ENCODE measurements at regions not wholly inside any gene's neighbourhood (a gene's known extent, or its start where the extent isn't known, plus 50 kb on each side); places are given as distances from the start of the nearest gene placed in this dataset.

- no peak for DNase-seq
- TF ChIP-seq CTCF (IDR thresholded peaks at IDR 0.05), result no peak
- intact Hi-C loops (cut with DNase I), result no loop called here
Measured at GRCh38 chr9:90038763-90039162, 434.0 kb downstream of the GADD45G start.

GRCh38 chr9:90044263-90044662, 439.5 kb downstream of the GADD45G start:
- H3K4me3 ChIP-seq, result no peak overlapping the region
- no peaks in the 10 kb centered on the region for H3K27me3 ChIP-seq
- TF ChIP-seq CTCF (IDR thresholded peaks at IDR 0.05), result no peak
- no peaks in the 10 kb centered on the region for H3K9me3 ChIP-seq
- no peak for DNase-seq
- H3K4me1 ChIP-seq, result no peaks in the 10 kb centered on the region
- H3K36me3 ChIP-seq, result no peaks in the 10 kb centered on the region
- H3K27ac ChIP-seq, result no peak overlapping the region
- H3K9ac ChIP-seq (ENCODE audit: low read depth in 2 of 2, low read length in 2 of 2), result no peak overlapping the region
- intact Hi-C loops (cut with DNase I), result no loop called here

More at GRCh38 chr9:90038763-90039162, 434.0 kb downstream of the GADD45G start:
- Histone ChIP-seq H3K27ac (no peak overlapping the region), H3K4me1 (no peaks in the 10 kb centered on the region), H3K36me3 (no peaks in the 10 kb centered on the region), H3K4me3 (no peak overlapping the region), H3K9ac (ENCODE audit: low read depth in 2 of 2, low read length in 2 of 2) (no peak overlapping the region), H3K27me3 (no peaks in the 10 kb centered on the region), H3K9me3 (no peaks in the 10 kb centered on the region)

- Histone ChIP-seq H3K4me3 (no peak overlapping the region), H3K4me1 (no peaks in the 10 kb centered on the region), H3K27ac (no peak overlapping the region)
Measured at GRCh38 chr9:90044710-90045151, 439.9 kb downstream of the GADD45G start.

GRCh38 chr9:90046317-90046861, 441.6 kb downstream of the GADD45G start:
- TF ChIP-seq CTCF (IDR thresholded peaks at IDR 0.05), result no peak
- no peaks in the 10 kb centered on the region for H3K36me3 ChIP-seq
- no peaks in the 10 kb centered on the region for H3K4me1 ChIP-seq
- no peak overlapping the region for H3K27ac ChIP-seq
- no peaks in the 10 kb centered on the region for H3K27me3 ChIP-seq
- H3K9ac ChIP-seq (ENCODE audit: low read depth in 2 of 2, low read length in 2 of 2), result no peak overlapping the region
- H3K4me3 ChIP-seq, result no peak overlapping the region
- intact Hi-C loops (cut with DNase I), result no loop called here
- no peak for DNase-seq
- no peaks in the 10 kb centered on the region for H3K9me3 ChIP-seq

More at GRCh38 chr9:90044710-90045151, 439.9 kb downstream of the GADD45G start:
- DNase-seq, result no peak
- Histone ChIP-seq H3K9me3 (no peaks in the 10 kb centered on the region), H3K27me3 (no peaks in the 10 kb centered on the region), H3K9ac (ENCODE audit: low read depth in 2 of 2, low read length in 2 of 2) (no peak overlapping the region), H3K36me3 (no peaks in the 10 kb centered on the region)
- intact Hi-C loops (cut with DNase I), result no loop called here
- no peak for TF ChIP-seq CTCF (IDR thresholded peaks at IDR 0.05)

GRCh38 chr9:90047828-90048227, 443.0 kb downstream of the GADD45G start:
- intact Hi-C loops (cut with DNase I), result no loop called here
- Histone ChIP-seq H3K27ac (no peak overlapping the region), H3K9me3 (no peaks in the 10 kb centered on the region), H3K4me1 (no peaks in the 10 kb centered on the region), H3K27me3 (no peaks in the 10 kb centered on the region), H3K4me3 (no peak overlapping the region), H3K36me3 (no peaks in the 10 kb centered on the region), H3K9ac (ENCODE audit: low read depth in 2 of 2, low read length in 2 of 2) (no peak overlapping the region)
- TF ChIP-seq CTCF (IDR thresholded peaks at IDR 0.05), result no peak
- DNase-seq, result no peak

Data from colonic mucosa (tissue), 4 donors.